ENCODE measurements at regions not wholly inside any gene's neighbourhood (a gene's known extent, or its start where the extent isn't known, plus 50 kb on each side); places are given as distances from the start of the nearest gene placed in this dataset.
"Not testable (repeated sequence)": the region's sequence is repeated elsewhere in the genome, so short reads cannot be mapped to it uniquely, and the experiment has no call there.

DNA sequence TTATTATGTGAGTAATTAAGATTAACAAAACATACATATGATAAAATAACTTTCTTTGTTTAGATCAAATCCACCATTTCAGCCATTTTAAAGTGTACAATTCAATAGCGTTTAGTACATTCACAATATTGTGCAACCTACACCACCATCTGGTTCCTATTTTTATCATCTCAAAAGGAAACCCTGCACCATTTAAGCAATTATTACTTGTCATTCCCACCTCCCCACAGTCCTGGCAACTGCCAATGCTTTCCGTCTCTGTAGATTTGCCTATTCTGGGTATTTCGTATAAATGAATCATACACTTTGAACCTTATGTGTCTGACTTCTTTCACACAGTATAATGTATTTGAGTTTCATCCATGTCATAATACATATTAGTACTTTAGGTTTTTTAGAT is 162.5 kb upstream of the CNTNAP4 start:
- H3K27me3 ChIP-seq (ENCODE audit: insufficient read depth, low read length), result no peaks in the 10 kb centered on the region
- H3K9me3 ChIP-seq (ENCODE audit: low read length), result no peaks in the 10 kb centered on the region
- no peaks in the 10 kb centered on the region for H3K4me1 ChIP-seq (ENCODE audit: insufficient read depth, low read length)
- H2AFZ ChIP-seq (ENCODE audit: low read depth, low read length), result no peak overlapping the region
- H3K4me3 ChIP-seq (ENCODE audit: low read length), result no peak overlapping the region
- no peaks in the 10 kb centered on the region for H3K36me3 ChIP-seq (ENCODE audit: insufficient read depth, low read length)

DNA sequence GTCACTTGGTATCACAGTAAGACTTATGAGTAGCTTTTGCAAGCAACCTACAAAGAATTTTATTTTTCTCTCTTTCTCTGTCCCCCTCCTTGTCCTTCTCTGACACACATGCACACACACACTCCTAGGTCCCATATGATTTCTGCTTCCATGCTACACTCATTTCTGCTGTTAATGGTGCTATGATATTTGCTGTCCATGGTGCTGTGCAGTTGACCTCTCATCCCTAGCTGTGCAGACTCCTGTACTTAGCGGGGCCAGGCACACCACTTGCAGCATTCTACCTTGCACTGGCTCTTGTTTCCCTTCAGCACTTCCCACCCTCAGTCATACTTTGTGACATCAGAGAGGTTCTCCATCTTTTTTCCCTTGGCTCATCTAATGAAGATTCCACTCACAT is 158.9 kb upstream of the CNTNAP4 start:
- H3K27me3 ChIP-seq (ENCODE audit: insufficient read depth, low read length), result no peaks in the 10 kb centered on the region
- no peaks in the 10 kb centered on the region for H3K36me3 ChIP-seq (ENCODE audit: insufficient read depth, low read length)
- no peak overlapping the region for H3K4me3 ChIP-seq (ENCODE audit: low read length)
- peaks cover 1% of the 10 kb centered on the region for H3K4me1 ChIP-seq (ENCODE audit: insufficient read depth, low read length)
- no peak overlapping the region for H2AFZ ChIP-seq (ENCODE audit: low read depth, low read length)
- no peaks in the 10 kb centered on the region for H3K9me3 ChIP-seq (ENCODE audit: low read length)

DNA sequence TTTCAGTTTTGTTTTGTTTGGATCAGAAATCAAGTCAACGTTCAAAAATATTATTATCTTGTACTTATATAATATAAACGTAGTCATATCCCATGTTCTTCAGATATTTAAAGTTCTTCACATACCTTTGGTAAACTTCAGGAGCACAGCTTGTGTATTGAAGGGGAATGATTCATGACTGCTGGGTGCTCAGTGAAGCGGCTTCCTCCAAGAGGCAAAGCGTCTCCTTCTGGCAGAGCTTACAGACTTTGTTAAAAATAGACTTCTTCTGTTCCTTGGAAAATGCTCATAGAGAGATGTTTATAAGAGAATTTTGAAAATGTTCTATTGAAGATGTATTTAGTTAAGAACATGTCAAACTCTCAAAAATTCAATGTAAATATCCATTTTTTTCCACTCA is 155.6 kb upstream of the CNTNAP4 start:
- H3K9me3 ChIP-seq (ENCODE audit: low read length), result no peaks in the 10 kb centered on the region
- H3K36me3 ChIP-seq (ENCODE audit: insufficient read depth, low read length), result no peaks in the 10 kb centered on the region
- no peaks in the 10 kb centered on the region for H3K27me3 ChIP-seq (ENCODE audit: insufficient read depth, low read length)
- H3K4me1 ChIP-seq (ENCODE audit: insufficient read depth, low read length), result peaks cover 9% of the 10 kb centered on the region
- no peak overlapping the region for H3K4me3 ChIP-seq (ENCODE audit: low read length)
- no peak overlapping the region for H2AFZ ChIP-seq (ENCODE audit: low read depth, low read length)

DNA sequence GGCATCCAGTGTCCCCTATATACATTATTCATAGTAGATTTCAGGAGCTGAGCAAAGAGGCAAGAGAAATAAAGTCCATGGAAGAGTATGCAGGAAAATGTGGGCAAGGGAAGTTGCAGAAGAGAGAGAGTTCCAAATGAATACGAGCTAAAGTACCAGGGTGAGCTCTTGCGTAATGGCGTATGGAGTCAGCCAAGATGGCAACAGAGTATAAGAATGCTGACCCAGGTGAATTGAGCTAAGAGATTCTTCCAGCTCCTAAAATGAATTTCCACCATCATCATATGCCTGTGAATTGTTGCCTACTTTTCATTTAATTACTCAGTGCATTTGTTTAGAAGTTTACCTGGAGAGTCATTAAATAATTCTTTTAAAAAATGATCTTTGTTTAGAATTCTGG is 153.2 kb upstream of the CNTNAP4 start:
- Histone ChIP-seq H3K4me1 (ENCODE audit: insufficient read depth, low read length) (peaks cover 9% of the 10 kb centered on the region), H3K4me3 (ENCODE audit: low read length) (no peak overlapping the region), H3K9me3 (ENCODE audit: low read length) (no peaks in the 10 kb centered on the region), H3K36me3 (ENCODE audit: insufficient read depth, low read length) (no peaks in the 10 kb centered on the region), H2AFZ (ENCODE audit: low read depth, low read length) (no peak overlapping the region), H3K27me3 (ENCODE audit: insufficient read depth, low read length) (no peaks in the 10 kb centered on the region)

DNA sequence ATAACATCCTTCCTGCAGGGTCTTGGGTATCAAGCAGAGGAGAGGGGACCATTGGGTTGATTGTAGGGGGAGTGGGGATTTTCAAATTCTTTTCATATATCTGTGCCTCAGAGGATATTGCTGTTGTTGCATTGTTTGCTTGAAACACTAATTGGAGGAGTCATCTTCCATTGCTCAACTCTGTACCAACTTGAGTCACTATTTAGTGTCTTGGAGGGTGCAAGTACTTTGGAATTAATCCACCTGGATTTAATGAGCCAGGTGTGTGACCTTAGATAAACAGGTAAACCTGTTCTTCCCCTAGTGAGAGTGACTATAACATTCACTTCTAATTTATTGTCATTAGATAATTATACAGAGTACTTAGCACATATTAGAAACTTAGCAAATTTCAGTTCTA is 151.3 kb upstream of the CNTNAP4 start:
- Histone ChIP-seq H2AFZ (ENCODE audit: low read depth, low read length) (no peak overlapping the region), H3K4me1 (ENCODE audit: insufficient read depth, low read length) (peaks cover 9% of the 10 kb centered on the region), H3K36me3 (ENCODE audit: insufficient read depth, low read length) (no peaks in the 10 kb centered on the region), H3K27me3 (ENCODE audit: insufficient read depth, low read length) (no peaks in the 10 kb centered on the region), H3K4me3 (ENCODE audit: low read length) (no peak overlapping the region), H3K9me3 (ENCODE audit: low read length) (no peaks in the 10 kb centered on the region)

DNA sequence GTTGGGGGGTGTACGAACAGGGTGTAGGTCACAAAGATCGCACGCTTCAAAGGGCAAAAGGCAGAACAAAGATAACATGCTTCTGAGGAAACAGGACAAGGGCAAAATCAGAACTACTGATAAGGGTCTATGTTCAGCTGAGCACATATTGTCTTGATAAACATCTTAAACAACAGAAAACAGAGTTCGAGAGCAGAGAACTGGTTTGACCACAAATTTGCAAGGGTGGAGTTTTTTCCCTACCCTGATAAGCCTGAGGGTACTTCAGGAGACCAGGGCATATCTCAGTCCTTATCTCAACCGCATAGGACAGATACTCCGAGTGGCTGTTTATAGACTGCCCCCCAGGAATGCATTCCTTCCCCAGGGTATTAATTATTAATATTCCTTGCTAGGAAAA is 139.1 kb upstream of the CNTNAP4 start:
- H3K36me3 ChIP-seq (ENCODE audit: insufficient read depth, low read length); H3K4me3 ChIP-seq (ENCODE audit: low read length); H3K9me3 ChIP-seq (ENCODE audit: low read length); H3K27me3 ChIP-seq (ENCODE audit: insufficient read depth, low read length); H3K4me1 ChIP-seq (ENCODE audit: insufficient read depth, low read length); H2AFZ ChIP-seq (ENCODE audit: low read depth, low read length): not testable (repeated sequence)

DNA sequence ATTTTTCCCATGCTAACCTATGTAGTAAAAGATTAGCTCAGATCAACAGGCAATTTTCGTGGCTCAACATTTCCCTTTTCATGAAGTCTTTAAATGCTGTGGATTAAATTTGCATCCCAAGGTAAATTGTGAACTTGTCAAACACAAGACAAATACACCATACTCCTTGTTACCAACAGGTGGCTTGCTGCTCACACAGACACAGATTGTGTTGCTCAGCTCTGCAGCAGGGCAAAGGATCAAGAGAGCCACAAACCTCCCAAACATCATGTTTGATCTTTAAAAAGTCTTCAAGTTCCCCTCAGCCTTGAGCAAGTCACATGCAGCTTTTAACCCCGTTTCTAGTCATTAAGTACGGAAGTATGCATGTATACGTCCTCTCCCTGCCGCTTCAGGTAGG is 119.6 kb upstream of the CNTNAP4 start:
- H3K4me1 ChIP-seq (ENCODE audit: insufficient read depth, low read length), result no peaks in the 10 kb centered on the region
- H3K9me3 ChIP-seq (ENCODE audit: low read length), result no peaks in the 10 kb centered on the region
- H3K4me3 ChIP-seq (ENCODE audit: low read length), result no peak overlapping the region
- no peaks in the 10 kb centered on the region for H3K36me3 ChIP-seq (ENCODE audit: insufficient read depth, low read length)
- H3K27me3 ChIP-seq (ENCODE audit: insufficient read depth, low read length), result no peaks in the 10 kb centered on the region
- no peak overlapping the region for H2AFZ ChIP-seq (ENCODE audit: low read depth, low read length)

DNA sequence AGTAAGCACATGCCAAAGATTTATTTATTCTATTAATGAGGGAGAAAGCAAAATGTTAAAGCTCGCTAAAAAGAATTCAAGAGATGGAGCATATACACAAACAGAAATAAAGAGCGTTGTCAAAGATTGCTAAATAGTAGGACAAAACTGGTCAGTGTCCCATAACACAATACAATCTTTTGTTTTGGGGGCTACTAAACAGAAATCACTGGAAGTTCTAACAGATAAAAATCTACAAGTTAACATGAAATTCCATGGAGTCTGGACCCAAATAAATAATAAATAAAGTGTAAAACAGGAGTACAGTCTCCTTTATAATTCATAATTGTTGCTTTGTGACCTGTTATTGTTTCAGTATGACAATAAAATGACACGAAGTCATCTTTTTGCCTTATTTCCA is 115.2 kb upstream of the CNTNAP4 start:
- no peak overlapping the region for H3K4me3 ChIP-seq (ENCODE audit: low read length)
- H3K9me3 ChIP-seq (ENCODE audit: low read length), result no peaks in the 10 kb centered on the region
- no peaks in the 10 kb centered on the region for H3K36me3 ChIP-seq (ENCODE audit: insufficient read depth, low read length)
- no peaks in the 10 kb centered on the region for H3K4me1 ChIP-seq (ENCODE audit: insufficient read depth, low read length)
- H3K27me3 ChIP-seq (ENCODE audit: insufficient read depth, low read length), result no peaks in the 10 kb centered on the region
- no peak overlapping the region for H2AFZ ChIP-seq (ENCODE audit: low read depth, low read length)

DNA sequence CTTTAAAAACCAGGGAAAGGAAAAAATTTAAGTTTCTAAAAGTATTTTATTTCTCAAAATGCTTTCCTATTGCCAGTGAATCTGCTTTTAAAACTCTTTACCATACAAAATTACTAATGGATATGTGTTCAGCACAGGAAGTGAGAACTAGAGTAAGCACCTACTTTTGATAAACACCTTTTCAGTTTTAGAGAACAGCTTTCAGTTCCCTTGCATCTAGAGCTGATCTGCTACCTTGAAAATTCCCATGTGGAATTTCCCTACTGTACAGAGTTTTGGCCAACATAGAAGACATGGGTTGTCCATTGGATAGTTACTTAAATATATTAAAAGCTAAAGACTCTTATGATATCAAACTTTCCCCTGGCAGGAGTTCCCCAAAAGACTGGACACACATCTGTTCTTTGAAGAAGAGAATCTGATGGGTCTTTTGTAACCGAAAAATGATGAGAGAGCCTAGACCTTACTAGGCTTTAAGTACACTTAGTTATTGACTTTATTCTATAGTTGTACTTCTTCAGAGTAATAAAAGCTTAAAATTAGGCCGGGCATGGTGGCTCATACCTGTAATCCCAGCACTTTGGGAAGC is 112.1 kb upstream of the CNTNAP4 start:
- no peaks in the 10 kb centered on the region for H3K9me3 ChIP-seq (ENCODE audit: low read length)
- no peaks in the 10 kb centered on the region for H3K27me3 ChIP-seq (ENCODE audit: insufficient read depth, low read length)

DNA sequence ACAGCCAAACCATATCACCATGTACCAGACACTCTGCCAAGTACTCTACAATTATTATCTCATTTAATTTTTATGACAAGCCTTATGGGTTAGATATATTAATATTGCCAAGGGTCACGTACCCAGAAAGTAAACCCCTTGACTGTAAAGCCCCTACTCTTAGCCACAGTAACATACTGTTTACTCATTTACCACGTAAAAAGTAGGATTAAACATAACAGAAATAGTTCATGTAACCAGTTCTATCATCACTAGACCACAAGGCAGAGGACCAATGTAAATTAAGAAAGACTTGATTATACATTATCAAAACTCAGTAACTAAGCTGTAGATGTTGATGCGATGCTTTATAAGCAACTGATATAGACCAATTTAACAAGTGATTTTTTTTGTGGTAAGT is 101.5 kb upstream of the CNTNAP4 start:
- no peaks in the 10 kb centered on the region for H3K36me3 ChIP-seq (ENCODE audit: insufficient read depth, low read length)
- no peaks in the 10 kb centered on the region for H3K27me3 ChIP-seq (ENCODE audit: insufficient read depth, low read length)
- no peak overlapping the region for H3K4me3 ChIP-seq (ENCODE audit: low read length)
- no peak overlapping the region for H2AFZ ChIP-seq (ENCODE audit: low read depth, low read length)
- no peaks in the 10 kb centered on the region for H3K9me3 ChIP-seq (ENCODE audit: low read length)
- no peaks in the 10 kb centered on the region for H3K4me1 ChIP-seq (ENCODE audit: insufficient read depth, low read length)

More for the DNA sequence above, 112.1 kb upstream of the CNTNAP4 start:
- H3K36me3 ChIP-seq (ENCODE audit: insufficient read depth, low read length), result no peaks in the 10 kb centered on the region
- no peaks in the 10 kb centered on the region for H3K4me1 ChIP-seq (ENCODE audit: insufficient read depth, low read length)
- no peak overlapping the region for H2AFZ ChIP-seq (ENCODE audit: low read depth, low read length)
- H3K4me3 ChIP-seq (ENCODE audit: low read length), result no peak overlapping the region

DNA sequence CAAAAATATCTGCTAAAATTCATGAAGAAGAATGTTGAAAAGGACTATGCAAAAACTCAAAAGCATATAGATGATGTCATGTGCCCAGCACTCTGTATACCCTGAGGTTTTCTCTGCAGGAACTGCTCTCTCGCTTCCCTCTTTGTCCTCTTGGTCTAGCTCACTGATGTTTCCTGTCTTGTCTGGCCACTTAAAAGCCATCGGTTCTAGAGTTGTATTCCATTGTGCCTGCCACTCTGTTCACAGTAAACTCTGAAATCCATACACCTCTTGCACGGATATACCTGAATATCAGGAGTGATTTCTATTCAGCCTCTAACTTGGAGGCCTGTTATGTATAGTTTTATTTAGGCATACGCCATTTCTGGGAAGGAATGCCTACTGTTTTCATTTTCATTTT is 101.0 kb upstream of the CNTNAP4 start:
- Histone ChIP-seq H3K9me3 (ENCODE audit: low read length) (no peaks in the 10 kb centered on the region), H3K4me1 (ENCODE audit: insufficient read depth, low read length) (no peaks in the 10 kb centered on the region), H3K4me3 (ENCODE audit: low read length) (no peak overlapping the region), H3K27me3 (ENCODE audit: insufficient read depth, low read length) (no peaks in the 10 kb centered on the region), H2AFZ (ENCODE audit: low read depth, low read length) (no peak overlapping the region), H3K36me3 (ENCODE audit: insufficient read depth, low read length) (no peaks in the 10 kb centered on the region)

DNA sequence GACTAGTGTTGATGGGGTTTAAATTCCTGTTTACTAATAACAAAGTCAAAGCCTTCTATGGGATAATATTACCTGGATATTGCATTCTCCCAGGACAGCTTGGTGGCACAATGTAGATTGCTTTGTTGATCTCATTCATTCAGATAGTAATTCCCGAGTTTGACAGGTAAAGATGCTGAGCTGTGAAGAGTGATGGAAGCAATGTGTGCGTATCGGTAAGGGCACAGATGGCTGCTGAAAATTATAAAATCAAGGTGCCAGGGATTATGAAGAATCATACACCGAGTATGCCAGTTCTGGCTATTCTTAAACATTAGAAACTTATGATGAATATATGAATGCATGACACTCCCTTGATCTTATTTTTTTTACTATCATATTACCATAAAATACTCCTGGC is 100.6 kb upstream of the CNTNAP4 start:
- H2AFZ ChIP-seq (ENCODE audit: low read depth, low read length), result no peak overlapping the region
- H3K9me3 ChIP-seq (ENCODE audit: low read length), result no peaks in the 10 kb centered on the region
- H3K36me3 ChIP-seq (ENCODE audit: insufficient read depth, low read length), result no peaks in the 10 kb centered on the region
- H3K27me3 ChIP-seq (ENCODE audit: insufficient read depth, low read length), result no peaks in the 10 kb centered on the region
- no peak overlapping the region for H3K4me3 ChIP-seq (ENCODE audit: low read length)
- H3K4me1 ChIP-seq (ENCODE audit: insufficient read depth, low read length), result no peaks in the 10 kb centered on the region

DNA sequence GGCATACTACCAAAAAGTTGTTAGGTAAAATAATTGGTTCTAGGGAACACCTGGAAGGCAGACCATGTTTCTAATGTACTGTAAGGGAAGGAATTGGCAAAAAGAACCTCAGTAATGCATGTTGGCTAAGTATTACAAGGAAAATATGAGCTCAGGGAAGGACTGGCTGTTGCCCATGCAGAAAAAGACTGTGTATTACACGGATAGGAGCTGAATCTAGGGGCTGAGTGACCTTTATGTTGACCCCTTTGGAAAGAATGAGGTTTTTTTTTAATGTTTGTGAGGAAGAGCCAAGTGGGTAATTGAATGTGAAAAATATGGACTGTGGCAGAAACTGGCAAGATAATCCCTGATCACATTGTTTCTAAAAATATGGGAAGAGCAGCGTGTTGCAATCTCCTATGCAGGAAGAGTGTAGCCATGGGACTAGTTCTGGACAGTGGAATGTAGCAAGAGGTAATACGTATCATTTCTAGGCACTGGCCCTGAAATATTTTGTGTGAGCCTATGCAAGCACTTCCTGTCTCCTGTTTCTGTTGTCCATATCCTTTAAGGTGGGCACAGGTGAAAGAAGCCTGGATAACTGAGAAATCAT is 95.1 kb upstream of the CNTNAP4 start:
- no peaks in the 10 kb centered on the region for H3K4me1 ChIP-seq (ENCODE audit: insufficient read depth, low read length)
- H3K27me3 ChIP-seq (ENCODE audit: insufficient read depth, low read length), result no peaks in the 10 kb centered on the region
- no peak overlapping the region for H2AFZ ChIP-seq (ENCODE audit: low read depth, low read length)
- no peak overlapping the region for H3K4me3 ChIP-seq (ENCODE audit: low read length)
- no peaks in the 10 kb centered on the region for H3K36me3 ChIP-seq (ENCODE audit: insufficient read depth, low read length)
- no peaks in the 10 kb centered on the region for H3K9me3 ChIP-seq (ENCODE audit: low read length)

DNA sequence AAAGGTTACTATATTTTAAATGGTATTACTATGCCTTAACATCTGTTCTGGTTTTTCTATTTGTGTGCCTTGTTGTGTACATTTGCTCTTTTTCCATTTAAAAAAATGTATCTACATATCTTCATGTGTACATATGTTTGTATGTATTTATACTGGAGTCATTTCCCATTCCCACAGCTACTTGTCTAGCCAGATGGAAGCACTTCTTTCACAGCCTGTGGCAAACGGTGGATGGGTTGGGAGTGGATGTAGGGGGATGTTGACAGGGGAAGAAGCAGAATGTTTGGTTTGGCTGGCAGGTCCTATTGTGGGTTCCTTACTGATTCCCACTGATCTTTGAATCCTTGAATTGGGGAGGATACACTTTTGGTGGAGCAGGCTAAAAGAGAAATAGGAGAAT is 93.6 kb upstream of the CNTNAP4 start:
- Histone ChIP-seq H3K4me3 (ENCODE audit: low read length) (no peak overlapping the region), H3K27me3 (ENCODE audit: insufficient read depth, low read length) (no peaks in the 10 kb centered on the region), H2AFZ (ENCODE audit: low read depth, low read length) (no peak overlapping the region), H3K4me1 (ENCODE audit: insufficient read depth, low read length) (no peaks in the 10 kb centered on the region), H3K9me3 (ENCODE audit: low read length) (no peaks in the 10 kb centered on the region), H3K36me3 (ENCODE audit: insufficient read depth, low read length) (no peaks in the 10 kb centered on the region)
